Endothelial cell of umbilical vein (primary cell): ENCODE measurements at regions not wholly inside any gene's neighbourhood (a gene's known extent, or its start where the extent isn't known, plus 50 kb on each side); places are given as distances from the start of the nearest gene placed in this dataset.

Experiments used
- BruUV-seq: library from RNA; stranded (reverse); fragments of 400-500 nt; replicated peaks from 2 replicates; lab custom pipeline; 2021; lab: Mats Ljungman, UMichigan
- CTCF ChIA-PET: fragments of 300-600, 350-600 bp; sonication (Branson Sonifier 250); formaldehyde crosslinking; loops from one replicate; lab custom pipeline; 2021; ENCODE audit warnings: antibody characterized with exemption, inconsistent platforms; lab: Charles Lee
- POLR2A ChIA-PET: fragments of 300-600, 350-600 bp; sonication (Branson Sonifier 250); formaldehyde crosslinking; loops from one replicate; lab custom pipeline; 2021; ENCODE audit warnings: antibody characterized with exemption, inconsistent platforms; lab: Charles Lee
- DNase-seq: peaks from one replicate; pipeline ENCODE4 v3.0.0-alpha.2; 2011; ENCODE audit warnings: low read depth, low spot score
- FAIRE-seq: peaks from 2 replicates; lab custom pipeline; 2011; peaks lifted over from hg19 to GRCh38; lab: Jason Lieb, UNC
- H2AFZ ChIP-seq: 2 replicates; pipeline ENCODE4 v1.6.0; 2012; ENCODE audit warnings: low read depth, low read length, control low read depth, inconsistent platforms
- H3K27ac ChIP-seq: 2 replicates; pipeline ENCODE4 v1.5.1; 2011; ENCODE audit warnings: low read depth, mild to moderate bottlenecking, control low read depth, low read length, moderate library complexity; ENCODE audit not compliant: insufficient read depth
- H3K27me3 ChIP-seq, 2 experiments: 2 replicates each; pipeline versions ENCODE4 v1.6.0 to v1.6.1; 2011; ENCODE audit warnings: low read length in 2 of 2, mixed read lengths in 1 of 2; ENCODE audit not compliant: control insufficient read depth in 2 of 2, insufficient read depth in 2 of 2
- H3K36me3 ChIP-seq, 2 experiments: 2 replicates in 1 of 2; 3 replicates in 1 of 2; pipeline ENCODE4 v1.5.1; 2011; ENCODE audit warnings: low read length in 2 of 2, mild to moderate bottlenecking in 1 of 2, moderate library complexity in 1 of 2; ENCODE audit not compliant: control insufficient read depth in 2 of 2, insufficient read depth in 2 of 2; ENCODE audit errors: extremely low read depth in 1 of 2
- H3K4me1 ChIP-seq: 3 replicates; pipeline ENCODE4 v1.5.1; 2011; ENCODE audit warnings: mild to moderate bottlenecking, low read length; ENCODE audit not compliant: control insufficient read depth, insufficient read depth; ENCODE audit errors: extremely low read depth
- H3K4me2 ChIP-seq: 2 replicates; pipeline ENCODE4 v1.6.1; 2011; ENCODE audit warnings: low read length, control low read depth, mixed read lengths; ENCODE audit not compliant: insufficient read depth
- H3K4me3 ChIP-seq, 3 experiments: fragments of 200-600 bp in 1 of 3; sonication (generic), shearing (Covaris generic) in 1 of 3; replicated peaks in 1 of 3; 2 replicates each; pipeline ENCODE4 v1.5.1; 2011 to 2016; ENCODE audit warnings: control low read depth in 3 of 3, low read length in 3 of 3, mild to moderate bottlenecking in 2 of 3, inconsistent platforms in 1 of 3, low read depth in 1 of 3, moderate library complexity in 1 of 3; ENCODE audit not compliant: insufficient read depth in 1 of 3
- H3K79me2 ChIP-seq: 2 replicates; pipeline ENCODE4 v1.6.0; 2012; ENCODE audit warnings: low read length, inconsistent platforms; ENCODE audit not compliant: control insufficient read depth, insufficient read depth
- H3K9ac ChIP-seq: replicated peaks from 2 replicates; pipeline ENCODE3; 2011; ENCODE audit warnings: low read length, control low read depth; ENCODE audit not compliant: insufficient read depth; ENCODE audit errors: extremely low read depth
- H3K9me1 ChIP-seq: replicated peaks from 3 replicates; pipeline ENCODE4 v1.6.0; 2011; ENCODE audit warnings: mild to moderate bottlenecking, low read length; ENCODE audit not compliant: control insufficient read depth, insufficient read depth; ENCODE audit errors: extremely low read depth
- H3K9me3 ChIP-seq: replicated peaks from 2 replicates; pipeline ENCODE4 v1.5.1; 2012; ENCODE audit warnings: low read length, inconsistent platforms; ENCODE audit not compliant: control insufficient read depth, insufficient read depth
- H4K20me1 ChIP-seq: replicated peaks from 2 replicates; pipeline ENCODE3; 2011; ENCODE audit warnings: mild to moderate bottlenecking, low read length; ENCODE audit not compliant: control insufficient read depth, insufficient read depth; ENCODE audit errors: extremely low read depth
- EZH2 ChIP-seq: IDR thresholded peaks from 2 replicates; pipeline ENCODE4 v1.6.1; 2012; ENCODE audit warnings: borderline replicate concordance, low read depth, mild to moderate bottlenecking, moderate library complexity, low read length, inconsistent platforms; ENCODE audit not compliant: severe bottlenecking
- FOS ChIP-seq: IDR thresholded peaks from 2 replicates; pipeline ENCODE4 v1.6.1; 2011; ENCODE audit warnings: mild to moderate bottlenecking, low read length, moderate library complexity, borderline replicate concordance; ENCODE audit not compliant: insufficient read depth
- GATA2 ChIP-seq: IDR thresholded peaks from 2 replicates; pipeline ENCODE4 v1.7.0; 2011; ENCODE audit warnings: low read depth, mild to moderate bottlenecking, moderate library complexity, mixed read lengths, low read length; ENCODE audit not compliant: insufficient read length, insufficient read depth
- JUN ChIP-seq: IDR thresholded peaks from 2 replicates; pipeline ENCODE4 v1.6.1; 2011; ENCODE audit warnings: borderline replicate concordance, low read depth; ENCODE audit not compliant: insufficient read length, insufficient read depth
- MYC ChIP-seq: IDR thresholded peaks from one replicate; pipeline ENCODE4 v1.6.1; 2011; ENCODE audit warnings: mild to moderate bottlenecking, low read depth, low read length
- POLR2A ChIP-seq: IDR thresholded peaks from 2 replicates; pipeline ENCODE4 v1.6.1; 2012; ENCODE audit warnings: low read depth, mild to moderate bottlenecking, control low read depth, low read length
- POLR2AphosphoS5 ChIP-seq: IDR thresholded peaks from 2 replicates; pipeline ENCODE4 v1.6.1; 2012; ENCODE audit warnings: low read depth, mild to moderate bottlenecking, control low read depth, low read length, moderate library complexity; ENCODE audit not compliant: insufficient read depth
- dilution Hi-C: fragments of 300-500 bp; cut with MboI; formaldehyde crosslinking; loops from one replicate; pipeline ENCODE4 v1.15.0; 2019; ENCODE audit warnings: low sequenced_read_pairs; ENCODE audit not compliant: extremely low pct_ligation_motif_present
- intact Hi-C: fragments of 100-400 bp; cut with micrococcal nuclease; formaldehyde crosslinking; loops from one replicate; pipeline ENCODE4 v1.10.0; 2022
- TF ChIP-seq, protein P1 (sequence below), 2 donors: IDR thresholded peaks; 1 replicate in 1 of 2; 2 replicates in 1 of 2; pipeline ENCODE4 v1.5.1; 2011; ENCODE audit warnings: low read length in 2 of 2, mild to moderate bottlenecking in 2 of 2, moderate library complexity in 2 of 2, control low read depth in 1 of 2, inconsistent platforms in 1 of 2, low read depth in 1 of 2; ENCODE audit not compliant: insufficient read depth in 1 of 2; ENCODE audit errors: extremely low read depth in 1 of 2
- TF ChIP-seq, protein P2 (sequence below): IDR thresholded peaks from 2 replicates; pipeline ENCODE4 v1.6.1; 2011; ENCODE audit not compliant: insufficient read depth, insufficient read length

DNA sequence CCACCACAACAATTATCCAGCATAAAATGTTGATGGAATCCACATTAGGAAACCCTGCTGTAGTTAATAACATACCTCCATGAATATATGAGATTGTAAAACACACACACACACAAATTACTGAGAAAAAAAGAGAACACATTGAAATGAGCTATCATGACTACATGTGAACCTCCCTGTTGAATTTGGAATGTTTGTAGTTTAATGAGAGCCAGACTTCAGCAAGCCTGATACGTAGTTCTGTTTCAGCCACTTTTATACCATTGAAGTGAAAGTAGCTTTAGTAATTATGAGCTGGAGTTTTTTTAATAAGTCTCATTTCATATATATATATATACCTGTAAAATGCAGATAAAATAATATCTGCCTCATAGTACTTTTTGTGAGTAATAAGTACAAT lies 1146.4 kb downstream of the NAALADL2 start:
- intact Hi-C loops, result loop anchor here (10.0 kb wide), 1 partner anchor 229 kb away; no protein-coding TSS in a partner anchor
- Histone ChIP-seq H3K27me3 (no peaks in the 10 kb centered on the region), H3K9ac (no peak overlapping the region), H3K9me1 (peaks cover 2% of the 10 kb centered on the region), H3K4me1 (no peaks in the 10 kb centered on the region), H2AFZ (no peak overlapping the region), H3K79me2 (no peaks in the 10 kb centered on the region), H4K20me1 (no peaks in the 10 kb centered on the region), H3K27ac (no peak overlapping the region), H3K4me3 (no peak overlapping the region), H3K4me2 (no peak overlapping the region), H3K36me3 (no peaks in the 10 kb centered on the region), H3K9me3 (no peaks in the 10 kb centered on the region)
- no TSS peak for BruUV-seq
- POLR2A ChIA-PET, result no interaction called here
- TF ChIP-seq POLR2A, result no peak
- TF ChIP-seq FOS, result no peak
- TF ChIP-seq GATA2, result no peak
- no peak for TF ChIP-seq JUN
- no peak for TF ChIP-seq POLR2AphosphoS5
- TF ChIP-seq, protein P1, sequence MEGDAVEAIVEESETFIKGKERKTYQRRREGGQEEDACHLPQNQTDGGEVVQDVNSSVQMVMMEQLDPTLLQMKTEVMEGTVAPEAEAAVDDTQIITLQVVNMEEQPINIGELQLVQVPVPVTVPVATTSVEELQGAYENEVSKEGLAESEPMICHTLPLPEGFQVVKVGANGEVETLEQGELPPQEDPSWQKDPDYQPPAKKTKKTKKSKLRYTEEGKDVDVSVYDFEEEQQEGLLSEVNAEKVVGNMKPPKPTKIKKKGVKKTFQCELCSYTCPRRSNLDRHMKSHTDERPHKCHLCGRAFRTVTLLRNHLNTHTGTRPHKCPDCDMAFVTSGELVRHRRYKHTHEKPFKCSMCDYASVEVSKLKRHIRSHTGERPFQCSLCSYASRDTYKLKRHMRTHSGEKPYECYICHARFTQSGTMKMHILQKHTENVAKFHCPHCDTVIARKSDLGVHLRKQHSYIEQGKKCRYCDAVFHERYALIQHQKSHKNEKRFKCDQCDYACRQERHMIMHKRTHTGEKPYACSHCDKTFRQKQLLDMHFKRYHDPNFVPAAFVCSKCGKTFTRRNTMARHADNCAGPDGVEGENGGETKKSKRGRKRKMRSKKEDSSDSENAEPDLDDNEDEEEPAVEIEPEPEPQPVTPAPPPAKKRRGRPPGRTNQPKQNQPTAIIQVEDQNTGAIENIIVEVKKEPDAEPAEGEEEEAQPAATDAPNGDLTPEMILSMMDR (IDR thresholded peaks at IDR 0.05; ENCODE audit: extremely low read depth in 1 of 2, insufficient read depth in 1 of 2, low read depth in 1 of 2, low read length in 2 of 2), result no peak
- TF ChIP-seq MYC, result no peak
- TF ChIP-seq, protein P2, sequence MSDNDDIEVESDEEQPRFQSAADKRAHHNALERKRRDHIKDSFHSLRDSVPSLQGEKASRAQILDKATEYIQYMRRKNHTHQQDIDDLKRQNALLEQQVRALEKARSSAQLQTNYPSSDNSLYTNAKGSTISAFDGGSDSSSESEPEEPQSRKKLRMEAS, result no peak
- no peak for TF ChIP-seq EZH2
- DNase-seq, result no peak
- CTCF ChIA-PET, result no interaction called here
- dilution Hi-C loops, result no loop called here
- FAIRE-seq, result no peak
